DMS114 treated with DMSO at 0.1 percent for 48 hours (cell line): ENCODE measurements at regions not wholly inside any gene's neighbourhood (a gene's known extent, or its start where the extent isn't known, plus 50 kb on each side); places are given as distances from the start of the nearest gene placed in this dataset.

ENCODE experiments used
- DNase-seq: peaks from one replicate; lab custom pipeline; 2025; ENCODE audit not compliant: unreplicated experiment; lab: John Stamatoyannopoulos, UW

DNA sequence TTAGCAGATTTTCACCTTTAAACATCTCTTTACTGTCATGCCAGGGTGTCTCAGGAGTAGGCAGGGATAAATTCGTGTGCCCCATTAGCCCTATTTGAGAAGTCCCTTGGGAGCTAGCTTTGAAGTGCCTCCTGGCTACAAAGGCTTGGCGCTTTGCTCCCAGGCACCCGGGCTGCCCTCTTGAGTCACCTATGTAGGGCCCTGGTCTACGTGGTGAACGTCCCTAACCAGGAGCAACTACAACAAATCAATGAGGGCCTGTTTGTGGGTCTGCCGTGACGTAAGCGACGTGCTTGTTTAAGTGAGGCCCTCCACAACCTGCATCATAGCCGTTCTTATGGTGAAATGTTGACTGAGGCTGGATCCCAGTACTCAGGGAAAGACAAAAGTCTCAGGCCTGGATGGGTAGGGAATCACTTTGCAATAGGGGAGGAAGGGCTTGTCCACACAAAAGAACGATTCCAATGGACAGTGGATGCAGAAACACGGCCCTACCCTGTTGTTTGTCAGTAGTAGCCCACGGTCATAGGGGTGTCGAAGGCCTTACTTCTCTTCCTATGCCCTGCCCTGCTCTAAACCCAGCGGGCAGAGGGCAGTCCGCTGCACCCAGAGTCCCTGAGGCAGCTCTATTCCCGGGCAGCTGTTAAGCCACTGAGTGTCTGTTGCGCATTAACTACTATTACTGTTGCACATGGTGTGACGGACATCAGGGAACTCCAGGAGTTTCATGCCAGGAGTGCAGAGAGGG lies 93.9 kb downstream of the INHBB start:
- DNase-seq, result no peak

DNA sequence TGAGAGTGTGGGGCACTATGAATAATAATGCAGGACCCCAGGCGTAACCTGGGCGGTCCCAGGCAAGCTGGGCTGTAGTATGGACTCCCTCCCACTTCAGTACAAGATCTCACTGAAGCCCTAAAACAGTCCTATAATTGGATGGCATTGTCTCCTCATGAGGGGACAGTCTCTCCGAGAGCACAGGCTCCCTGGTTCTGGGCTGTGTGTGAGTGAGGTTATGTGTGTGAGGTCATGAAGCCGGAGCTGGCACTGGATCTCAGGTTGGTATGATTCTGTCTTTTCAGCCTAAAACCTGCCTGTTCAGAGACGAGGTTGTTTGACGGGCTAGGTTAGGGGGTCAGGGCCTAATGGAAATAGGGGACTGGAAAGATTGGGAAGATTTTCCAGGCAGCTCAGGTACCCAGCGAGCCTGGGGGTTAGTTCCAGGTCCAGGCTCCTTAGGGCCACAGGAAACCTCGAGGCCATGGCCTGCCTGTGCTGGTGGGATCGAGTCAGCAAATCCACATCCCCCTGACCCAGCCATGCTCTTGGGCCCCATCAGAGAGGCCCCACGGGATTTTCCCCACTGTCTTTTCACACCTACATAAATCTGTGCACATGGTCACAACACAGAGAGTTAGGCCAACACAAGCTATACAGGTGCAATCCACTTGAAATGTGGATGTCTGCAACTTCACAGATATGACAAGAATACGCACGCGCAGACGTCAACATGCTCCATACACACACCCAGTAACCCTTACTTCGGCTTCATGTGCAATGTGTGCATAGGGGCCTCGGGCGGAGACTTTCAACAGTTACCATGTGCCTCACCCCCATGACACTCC lies 94.8 kb downstream of the INHBB start:
- no peak for DNase-seq

DNA sequence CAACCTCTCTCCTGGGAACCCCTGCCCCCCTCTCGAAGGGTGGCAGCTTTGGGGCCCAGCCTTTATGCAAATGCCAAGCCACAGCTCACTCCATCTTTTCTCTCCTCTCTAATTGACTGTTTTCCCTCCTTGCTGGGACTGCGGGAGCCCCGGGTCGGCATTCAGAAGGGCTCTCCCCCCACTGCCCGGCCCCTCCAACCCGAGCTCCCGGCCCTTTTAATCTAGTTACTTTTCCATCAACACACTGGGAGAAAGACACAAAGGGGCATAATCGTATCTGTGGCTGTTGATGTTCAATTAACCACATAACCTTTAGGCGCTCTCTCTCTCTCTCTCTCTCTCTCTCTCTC lies 95.4 kb downstream of the INHBB start:
- no peak for DNase-seq

DNA sequence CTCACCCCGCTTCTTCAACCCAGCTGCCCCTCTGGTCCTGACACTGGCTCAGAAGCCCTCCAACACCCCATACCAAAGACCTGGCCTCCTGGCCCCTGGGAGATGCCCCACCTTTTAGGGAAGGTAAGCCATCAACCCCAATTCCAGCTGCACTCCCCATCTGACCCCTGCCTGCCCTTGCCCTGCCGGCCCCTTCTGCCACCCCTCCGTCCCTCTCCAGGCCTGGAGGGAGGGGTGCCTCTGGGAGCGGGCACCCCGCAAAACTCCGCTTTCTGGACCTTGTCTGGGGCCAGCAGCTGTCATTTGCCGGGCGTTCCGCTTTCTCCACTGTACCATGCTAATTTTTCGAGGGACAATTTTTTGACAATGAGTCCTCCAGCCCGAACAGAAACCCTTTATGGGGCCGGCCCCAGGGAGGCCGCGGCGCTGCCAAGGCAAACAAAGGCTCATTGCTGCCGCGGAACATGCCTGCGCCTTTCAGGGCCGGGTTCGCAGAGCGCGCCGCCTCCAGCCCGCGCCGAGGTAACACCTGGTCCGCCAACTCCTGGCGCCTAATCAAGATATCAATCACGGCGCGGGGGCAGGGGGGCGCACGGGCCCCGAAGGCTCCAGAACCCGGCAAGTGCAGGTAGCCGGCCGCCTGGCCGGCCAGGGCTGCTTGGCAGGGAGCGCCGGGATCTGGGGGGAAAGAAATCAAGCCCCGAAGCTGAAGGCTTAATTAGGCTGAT lies 96.0 kb downstream of the INHBB start:
- DNase-seq, result no peak

DNA sequence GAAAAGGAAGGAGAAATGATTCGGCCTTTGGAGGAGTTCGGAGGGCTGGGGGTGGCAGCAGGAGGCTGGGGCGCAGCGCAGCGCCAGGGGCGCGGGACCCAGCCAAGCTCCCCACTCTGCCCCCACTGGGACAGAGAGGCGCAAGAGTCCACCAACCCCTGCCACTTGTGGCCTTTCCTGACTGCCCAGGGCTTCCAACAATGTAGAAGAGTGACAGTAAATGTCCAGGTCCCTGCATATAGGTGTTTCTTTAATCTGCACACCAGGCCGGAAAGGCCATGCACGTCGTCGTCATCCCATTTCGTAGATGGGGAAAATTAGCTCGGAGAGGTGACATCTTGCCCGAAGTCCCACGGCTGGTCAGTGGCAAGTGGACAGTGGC lies 96.6 kb downstream of the INHBB start:
- DNase-seq, result no peak

DNA sequence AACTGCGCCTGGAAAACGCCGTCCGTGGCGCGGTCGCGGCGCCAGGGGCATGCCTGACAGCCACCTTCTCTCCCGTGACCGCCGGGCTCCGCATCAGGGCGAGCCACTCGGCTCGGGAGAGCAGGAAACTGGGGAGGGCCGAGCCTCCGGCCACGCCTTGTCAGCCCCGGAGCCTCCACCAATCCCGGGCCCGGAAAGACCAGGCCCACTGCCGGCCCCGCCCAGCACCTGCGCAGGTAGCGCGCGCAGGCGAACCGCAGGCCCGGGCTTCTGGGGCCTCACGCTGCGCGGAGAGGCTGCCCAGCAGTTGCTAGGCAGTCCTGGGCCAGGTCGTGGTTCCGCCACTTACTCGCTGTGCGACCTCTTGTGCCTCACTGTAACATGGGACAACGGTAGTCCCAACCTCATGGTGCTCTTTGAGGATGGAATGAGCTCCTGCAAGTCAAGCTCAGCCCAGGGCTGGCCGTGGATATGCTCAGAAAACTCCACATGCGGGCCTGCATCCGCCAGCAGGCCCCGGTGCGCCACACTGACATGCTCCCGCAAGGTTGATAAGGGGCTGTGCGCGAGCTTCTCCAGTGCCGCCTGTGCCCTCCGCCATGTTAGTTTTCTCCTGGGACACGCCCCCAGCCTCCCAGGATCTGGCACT lies 97.1 kb downstream of the INHBB start:
- no peak for DNase-seq

DNA sequence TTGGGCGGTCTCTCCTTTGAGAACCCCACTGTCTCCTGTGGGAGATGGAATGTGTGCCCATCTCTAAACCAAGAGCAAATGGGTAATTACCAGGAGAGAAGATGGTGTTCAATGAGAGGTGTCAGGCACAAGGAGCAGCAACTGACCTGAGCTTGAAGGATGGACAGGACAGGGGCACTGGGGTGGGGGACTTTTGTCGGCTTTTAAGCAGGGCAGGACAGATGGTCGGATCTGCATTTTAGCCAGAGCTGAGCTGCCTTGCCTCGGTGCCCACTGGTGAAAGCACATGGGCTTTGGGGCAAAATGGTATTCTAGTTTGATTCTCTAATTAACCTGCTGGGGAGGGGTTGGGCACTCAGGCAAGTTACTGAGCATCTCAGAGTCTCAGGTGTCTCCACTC lies 98.0 kb downstream of the INHBB start:
- DNase-seq, result no peak

DNA sequence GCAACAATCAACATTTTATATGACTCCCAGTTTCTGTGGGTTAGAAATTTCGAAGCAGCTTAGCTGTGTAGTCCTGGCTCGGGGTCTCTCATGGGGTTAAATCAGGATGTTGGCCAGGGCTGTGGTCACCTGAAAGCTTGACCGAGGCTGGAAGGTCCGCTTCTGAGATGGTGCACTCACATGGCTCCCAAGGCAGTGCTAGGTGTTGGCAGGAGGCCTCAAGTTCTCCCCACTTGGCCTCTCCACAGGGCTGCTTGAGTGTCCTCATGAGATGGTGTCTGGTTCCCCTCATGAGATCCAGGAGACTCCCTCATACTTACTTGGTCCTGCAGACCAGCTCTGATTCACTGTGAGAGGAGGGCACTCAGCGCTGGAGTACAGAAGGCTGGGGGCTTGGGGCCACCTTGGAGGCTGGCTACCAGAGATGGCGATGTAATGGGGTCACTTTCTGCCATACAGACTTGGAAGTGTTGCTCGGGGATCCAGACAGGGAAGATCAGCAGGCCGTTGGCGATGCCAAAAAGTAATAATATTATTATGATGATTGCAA lies 98.8 kb downstream of the INHBB start:
- DNase-seq, result no peak

DNA sequence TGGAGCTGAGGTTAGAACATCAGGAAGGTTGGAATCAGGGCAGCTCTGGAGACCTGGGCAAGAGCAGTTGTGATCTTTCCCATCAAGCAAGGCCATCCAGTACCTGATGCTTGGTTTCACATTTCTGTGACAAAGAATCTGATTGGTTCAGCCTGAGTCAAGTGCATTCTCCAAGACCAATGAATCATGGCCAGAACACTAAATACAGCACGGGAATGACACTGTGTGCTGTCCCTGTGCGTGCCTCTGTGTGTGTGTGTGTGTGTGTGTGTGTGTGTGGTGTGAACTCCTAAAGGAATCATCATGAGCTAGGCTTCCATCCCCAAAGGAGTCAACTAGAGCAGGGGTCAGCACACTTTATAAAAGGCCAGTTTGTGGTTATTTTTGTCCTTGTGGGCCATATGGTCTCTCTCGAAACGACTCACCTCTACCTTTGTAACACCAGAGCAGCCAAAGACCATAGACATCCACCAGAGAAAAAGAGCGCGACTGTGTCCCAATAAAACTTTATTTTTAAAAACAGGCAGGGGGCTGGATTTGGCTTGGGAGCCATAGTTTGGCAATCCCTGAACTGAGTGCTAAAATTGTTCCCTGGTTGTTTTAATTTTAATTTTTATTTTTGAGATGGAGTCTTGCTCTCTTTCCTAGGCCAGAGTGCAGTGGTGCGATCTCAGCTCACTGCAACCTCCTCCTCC lies 99.7 kb downstream of the INHBB start:
- DNase-seq, result no peak

DNA sequence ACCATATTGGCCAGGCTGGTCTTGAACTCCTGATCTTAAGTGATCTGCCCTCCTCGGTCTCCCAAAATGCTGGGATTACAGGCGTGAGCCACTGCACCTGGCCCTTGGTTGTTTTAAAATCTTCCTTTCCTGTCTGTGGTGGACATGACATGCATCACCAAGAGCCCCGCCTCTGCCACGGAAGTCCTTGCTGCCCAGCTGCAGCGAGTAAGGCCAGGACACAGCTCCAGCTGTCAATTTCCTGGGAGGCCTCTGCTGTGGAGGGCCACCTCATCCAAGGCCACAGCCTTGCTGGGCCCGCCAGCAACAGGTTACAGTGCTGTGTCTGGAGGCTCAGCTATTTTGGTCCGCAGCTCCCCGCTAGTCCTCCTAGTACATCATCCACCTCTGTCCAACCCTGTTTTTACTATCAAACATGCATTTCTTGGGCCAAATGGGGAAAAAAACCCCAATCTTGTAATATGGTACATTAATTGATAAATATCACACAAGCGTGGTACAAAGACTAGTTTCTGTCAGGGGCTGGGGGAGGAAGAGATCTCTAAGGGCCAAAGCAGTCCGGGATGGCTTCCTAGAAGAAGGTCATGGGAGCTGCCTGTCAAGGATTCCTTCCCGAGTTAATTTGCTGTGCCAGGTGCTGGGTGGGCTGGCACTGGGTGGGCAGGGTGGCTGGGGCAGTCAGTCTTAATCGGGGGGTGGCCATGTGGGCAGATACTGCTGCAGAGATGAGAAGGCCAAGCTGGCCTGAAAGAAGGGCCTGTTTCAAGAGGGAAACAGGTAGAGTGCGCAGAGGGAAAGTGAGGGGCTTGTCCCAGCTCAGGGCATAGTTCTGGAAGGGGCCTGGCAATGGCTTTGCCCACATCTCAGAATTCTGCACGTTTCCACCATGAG lies 100.5 kb downstream of the INHBB start:
- DNase-seq, result no peak

DNA sequence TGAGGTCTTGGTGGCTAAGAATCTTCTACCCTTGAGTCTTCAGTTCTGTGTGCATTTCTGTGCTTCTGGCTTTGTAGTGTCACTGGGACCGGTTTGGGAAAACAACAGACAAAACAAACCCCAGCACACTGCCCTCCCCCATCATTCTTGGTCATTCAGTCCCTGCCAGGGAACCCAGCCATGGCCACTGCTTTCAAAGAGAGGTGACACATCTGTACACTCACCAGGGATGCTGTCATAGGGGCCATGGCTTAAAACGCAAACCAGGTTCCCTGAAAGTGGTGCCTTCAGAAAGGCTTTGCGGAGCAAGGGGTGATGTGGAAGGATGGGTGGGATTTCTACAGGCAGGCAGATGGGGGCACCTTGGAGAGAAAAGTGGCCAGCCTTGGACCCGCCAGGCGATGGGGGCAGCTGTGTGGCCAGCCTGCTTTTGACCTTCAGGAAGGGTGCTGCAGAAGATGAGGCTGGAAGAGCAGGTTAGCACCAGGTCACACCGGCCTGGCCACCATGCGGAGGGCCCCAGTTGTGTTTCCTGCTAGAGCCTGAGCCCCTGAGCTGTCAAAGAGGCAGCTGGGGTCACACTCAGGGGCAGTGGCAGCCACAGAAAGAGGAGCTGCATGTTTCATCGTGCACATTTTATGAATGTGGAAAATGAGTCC lies 101.3 kb downstream of the INHBB start:
- no peak for DNase-seq

DNA sequence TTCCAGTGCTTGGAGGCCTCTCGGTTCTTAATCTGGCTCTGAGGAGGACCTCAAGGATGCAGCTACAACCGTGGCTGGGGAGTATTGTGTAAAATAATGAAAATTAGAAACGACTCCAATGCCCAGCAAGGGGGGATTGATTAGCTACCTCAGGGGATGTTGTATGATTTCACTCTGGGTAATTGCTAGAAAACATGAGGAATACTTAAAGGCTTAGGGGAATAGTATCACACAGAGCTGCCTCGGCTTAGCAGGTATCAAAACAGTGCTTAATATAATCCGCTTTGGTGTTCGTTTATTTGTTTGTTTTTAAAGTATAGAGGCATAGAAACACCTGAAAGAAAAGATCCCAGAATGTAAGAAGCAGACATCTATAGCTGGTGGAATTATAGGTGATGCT lies 102.5 kb downstream of the INHBB start:
- DNase-seq, result no peak

DNA sequence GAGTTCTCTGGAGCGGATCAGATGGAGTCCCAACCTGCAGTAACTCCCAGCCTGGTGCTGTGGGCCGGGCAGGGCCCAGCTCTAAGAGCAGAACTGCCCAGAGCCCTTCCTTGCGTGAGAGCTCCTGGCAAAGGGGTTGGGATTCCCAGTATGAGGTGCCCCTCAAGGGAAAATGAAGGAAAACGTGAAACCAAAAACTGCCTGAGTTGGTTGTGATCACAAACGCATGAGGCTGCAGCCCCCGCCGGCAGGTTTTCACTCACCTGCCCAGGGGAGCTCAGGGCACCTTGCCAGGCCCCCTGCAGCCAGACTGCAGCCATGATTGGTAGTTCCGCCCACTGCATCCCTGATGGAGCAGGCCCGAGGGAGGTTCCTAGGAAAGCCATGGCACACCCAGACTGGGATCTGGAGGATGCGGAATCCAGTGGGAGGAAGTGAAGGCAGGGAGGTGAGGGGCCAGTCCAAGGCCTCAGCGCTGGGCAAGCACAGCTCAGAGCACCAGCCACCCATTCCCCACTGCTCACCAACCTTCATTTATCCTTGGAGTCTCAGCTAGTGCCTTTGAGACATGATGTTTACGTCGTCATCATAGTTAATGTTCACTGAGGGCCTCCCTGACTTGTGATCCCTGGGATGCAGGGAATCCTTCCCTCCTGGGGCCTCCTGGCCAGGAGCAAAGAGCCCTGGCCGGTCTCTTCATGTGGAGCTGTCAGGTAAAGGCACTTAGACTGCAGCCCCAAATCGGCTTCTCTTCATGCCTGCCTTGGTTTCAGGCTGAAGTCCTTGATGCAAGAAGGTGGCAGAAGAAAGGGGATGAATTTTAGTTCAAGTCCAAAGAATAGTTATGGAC lies 103.2 kb downstream of the INHBB start:
- no peak for DNase-seq

DNA sequence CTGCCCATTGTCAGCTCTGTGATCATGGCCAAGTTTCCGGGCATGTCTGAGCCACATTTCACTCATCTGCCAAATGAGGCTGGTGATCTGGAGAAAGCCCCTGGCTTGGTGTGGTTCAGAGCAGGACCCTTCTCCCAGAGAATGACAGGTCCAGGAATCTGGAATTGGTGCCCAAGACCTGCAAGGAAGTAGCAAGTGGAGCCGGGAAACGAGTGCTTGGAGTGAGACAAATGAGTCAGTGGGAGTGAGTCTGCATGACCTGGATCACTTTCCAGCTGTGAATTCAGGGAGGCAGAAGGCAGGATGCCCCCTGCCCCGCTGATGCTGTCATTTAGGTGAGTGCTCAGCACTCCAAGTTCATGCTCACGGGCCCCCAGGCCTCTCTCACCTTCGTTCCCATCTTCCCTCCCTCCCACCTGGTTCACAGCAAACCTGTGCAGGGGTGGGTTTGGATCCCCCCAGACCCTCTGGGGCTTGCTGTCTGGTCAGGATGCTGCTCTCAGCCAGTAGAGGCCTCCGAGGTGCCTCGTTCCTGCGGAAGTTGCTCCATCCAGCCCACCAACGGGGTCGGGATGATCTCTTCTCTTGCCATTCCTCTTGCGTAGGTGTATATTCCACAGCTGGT lies 104.4 kb downstream of the INHBB start:
- no peak for DNase-seq

DNA sequence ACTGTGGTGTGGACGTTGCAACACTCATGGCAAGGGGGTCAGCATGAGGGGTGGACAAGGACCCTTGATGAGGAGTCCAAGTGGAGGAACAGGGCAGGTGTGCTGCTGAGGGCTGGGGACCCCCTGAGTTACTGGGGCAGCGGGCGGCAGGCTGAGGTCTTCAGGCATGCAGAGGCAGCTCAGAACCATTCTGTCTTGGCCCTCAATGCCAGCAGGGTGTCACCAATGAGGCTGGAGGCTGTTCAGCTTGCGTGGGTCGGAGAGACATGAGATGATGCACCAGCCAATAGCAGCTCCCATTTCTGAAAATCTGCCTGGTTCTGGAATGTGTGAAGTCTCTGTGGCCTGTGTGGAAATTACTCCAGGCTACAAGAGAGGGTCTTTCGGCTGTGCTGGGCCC lies 105.4 kb downstream of the INHBB start:
- DNase-seq, result no peak

DNA sequence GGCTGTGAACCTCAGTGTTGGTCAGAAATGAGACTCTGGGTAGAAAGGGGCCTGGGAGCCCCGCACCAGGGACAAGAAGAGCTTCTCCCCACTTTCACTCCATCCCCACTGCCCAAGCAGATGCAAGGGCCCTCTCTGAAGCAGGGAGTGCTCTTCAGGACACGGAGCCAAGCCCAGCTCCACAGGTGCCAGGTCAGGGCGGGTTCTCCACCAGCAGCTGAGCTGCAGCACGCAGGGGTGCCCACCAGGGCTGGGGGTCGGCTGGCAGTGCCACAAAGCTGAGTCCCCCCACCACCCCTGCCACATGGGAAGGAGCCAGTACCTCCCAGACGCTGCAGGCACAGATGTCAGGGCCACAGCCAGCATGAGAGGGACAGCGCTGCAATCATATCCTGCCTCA lies 106.2 kb downstream of the INHBB start:
- no peak for DNase-seq

DNA sequence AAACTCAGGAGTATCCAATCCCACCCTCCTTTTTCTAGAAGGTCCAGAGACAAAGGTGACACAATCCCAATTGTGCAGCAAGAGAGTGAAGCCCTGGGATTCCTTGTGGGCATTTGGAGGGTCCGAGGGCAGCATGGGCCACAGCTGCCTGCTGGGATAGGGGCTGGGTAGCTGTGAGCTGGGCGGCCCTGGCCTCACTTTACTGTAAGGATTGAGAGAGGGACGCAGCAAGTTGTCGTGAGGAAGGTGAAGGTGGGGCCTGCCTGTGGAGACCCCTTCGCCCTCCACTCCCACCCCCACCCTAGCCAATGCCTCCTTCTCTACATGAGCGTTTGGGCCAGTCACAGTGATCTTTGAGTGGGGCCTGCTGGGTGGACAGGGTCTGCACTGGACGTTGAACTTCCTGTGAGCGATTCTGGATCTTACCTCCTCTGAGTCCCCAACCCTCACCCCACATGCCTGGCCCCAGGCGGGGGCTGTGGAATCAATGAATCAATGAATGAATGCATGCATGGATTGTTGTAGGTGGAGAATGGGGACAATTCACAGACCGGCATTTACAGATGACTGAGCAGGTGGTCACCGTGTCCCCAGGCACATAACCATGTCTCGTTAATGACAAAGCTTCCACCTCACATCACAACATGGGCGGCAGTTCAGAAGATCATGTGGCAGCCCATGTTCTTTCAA lies 107.2 kb downstream of the INHBB start:
- DNase-seq, result no peak
